NOMO-1 treated with DMSO at 0.1 percent for 48 hours (cell line): ENCODE measurements at regions not wholly inside any gene's neighbourhood (a gene's known extent, or its start where the extent isn't known, plus 50 kb on each side); places are given as distances from the start of the nearest gene placed in this dataset.

ENCODE experiments used
- DNase-seq: peaks from one replicate; lab custom pipeline; 2025; ENCODE audit not compliant: unreplicated experiment; lab: John Stamatoyannopoulos, UW

DNA sequence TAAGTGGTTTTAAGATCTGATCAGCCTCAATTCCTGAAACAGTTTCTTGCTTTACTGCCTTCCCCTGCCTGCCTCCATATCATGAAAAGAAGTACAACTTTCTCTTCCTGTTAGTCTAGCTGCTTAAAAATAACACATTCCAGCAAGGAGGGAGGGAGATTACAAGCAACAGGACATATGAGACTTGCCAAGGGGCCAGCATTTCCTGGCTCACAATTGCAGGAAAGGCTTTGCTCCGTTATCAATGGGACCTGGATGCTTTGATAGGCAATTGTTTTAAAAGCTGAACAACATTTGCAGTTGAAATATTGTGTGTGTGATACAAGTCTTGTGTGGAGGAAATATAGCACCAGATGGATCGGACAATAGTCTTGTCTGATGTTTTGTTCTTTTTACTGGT is 425.0 kb downstream of the FAT4 start:
- DNase-seq, result no peak

DNA sequence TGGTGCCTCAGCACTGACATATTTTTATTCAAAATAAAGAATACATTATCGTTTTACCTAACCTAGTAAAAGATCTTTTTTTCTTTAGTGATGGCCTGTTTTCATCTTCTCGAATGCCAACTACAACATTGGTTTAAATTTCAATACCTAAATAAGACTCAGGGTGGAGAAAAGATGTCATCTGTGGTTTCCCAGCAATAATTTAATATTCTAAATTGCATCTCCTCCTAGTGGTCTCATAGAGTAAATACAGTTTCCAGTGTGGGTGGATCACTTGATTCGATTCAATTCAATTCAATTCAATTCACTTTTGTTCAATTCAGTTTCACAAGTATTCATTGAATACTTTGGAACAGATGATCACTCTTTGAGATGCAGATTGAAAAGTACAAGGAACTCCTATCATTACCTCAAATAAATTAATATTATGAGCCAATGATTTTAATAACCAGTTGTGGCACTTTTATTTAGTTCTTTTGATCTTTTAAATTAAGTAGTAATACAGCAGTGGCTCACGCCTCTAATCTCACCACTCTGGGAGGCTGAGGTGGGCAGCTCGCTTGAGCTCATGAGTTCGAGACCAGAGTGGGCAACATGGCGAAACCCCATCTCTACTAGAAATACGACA is 427.2 kb downstream of the FAT4 start:
- DNase-seq, result no peak

DNA sequence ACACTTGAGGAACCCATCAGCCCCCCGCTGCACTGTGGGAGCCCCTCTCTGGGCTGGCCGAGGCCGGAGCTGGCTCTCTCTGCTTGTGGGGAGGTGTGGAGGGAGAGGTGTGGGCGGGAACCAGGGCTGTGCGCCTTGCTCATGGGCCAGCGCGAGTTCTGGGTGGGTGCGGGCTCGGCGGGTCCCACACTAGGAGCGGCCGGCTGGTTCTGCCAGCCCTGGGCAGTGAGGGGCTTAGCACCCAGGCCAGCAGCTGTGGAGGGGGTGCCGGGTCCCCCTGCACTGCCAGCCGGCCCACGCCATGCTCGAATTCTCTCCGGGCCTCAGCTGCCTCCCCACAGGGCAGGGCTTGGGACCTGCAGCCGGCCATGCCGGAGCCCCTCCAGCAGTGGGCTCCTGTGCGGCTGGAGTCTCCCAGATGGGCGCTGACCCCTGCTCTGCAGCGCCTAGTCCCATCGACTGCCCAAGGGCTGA is 430.2 kb downstream of the FAT4 start:
- DNase-seq, result no peak

DNA sequence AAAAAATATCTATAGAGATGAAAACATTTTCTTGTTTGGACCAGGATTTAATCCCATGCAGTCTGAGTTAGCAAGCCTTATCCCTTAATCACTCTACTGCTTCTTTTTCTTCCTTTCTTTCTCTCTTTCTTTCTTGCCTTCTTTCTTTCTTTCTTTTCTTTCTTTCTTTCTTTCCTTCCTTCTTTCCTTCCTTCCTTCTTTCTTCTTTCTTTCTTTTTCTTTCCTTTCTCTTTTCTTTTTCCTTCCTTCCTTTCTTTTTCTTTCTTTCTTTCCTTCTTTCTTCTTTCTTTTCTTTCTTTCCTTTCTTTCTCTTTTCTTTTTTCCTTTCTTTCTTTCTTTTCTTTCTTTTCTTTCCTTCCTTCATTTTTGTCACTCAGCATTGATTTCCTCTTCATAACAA is 434.6 kb downstream of the FAT4 start:
- DNase-seq, result no peak

DNA sequence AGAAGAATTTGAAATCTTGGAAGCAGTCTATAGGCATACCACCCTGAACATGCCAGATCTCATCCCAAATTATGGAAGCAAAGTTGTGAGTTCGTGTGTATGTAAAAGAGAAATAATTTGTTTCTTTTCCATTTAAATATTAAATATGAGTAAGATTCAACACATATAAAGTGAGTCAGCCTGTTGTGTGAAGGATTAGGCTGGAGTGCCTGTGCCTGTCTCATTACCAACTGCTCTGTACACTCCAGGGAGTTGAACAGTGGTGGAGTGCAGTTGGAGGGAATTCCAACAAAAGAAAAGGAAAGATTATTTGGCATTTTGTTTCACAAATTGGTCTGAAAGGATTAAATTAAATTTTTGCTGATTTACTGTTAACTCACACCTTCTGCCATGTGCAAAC is 435.6 kb downstream of the FAT4 start:
- DNase-seq, result no peak

DNA sequence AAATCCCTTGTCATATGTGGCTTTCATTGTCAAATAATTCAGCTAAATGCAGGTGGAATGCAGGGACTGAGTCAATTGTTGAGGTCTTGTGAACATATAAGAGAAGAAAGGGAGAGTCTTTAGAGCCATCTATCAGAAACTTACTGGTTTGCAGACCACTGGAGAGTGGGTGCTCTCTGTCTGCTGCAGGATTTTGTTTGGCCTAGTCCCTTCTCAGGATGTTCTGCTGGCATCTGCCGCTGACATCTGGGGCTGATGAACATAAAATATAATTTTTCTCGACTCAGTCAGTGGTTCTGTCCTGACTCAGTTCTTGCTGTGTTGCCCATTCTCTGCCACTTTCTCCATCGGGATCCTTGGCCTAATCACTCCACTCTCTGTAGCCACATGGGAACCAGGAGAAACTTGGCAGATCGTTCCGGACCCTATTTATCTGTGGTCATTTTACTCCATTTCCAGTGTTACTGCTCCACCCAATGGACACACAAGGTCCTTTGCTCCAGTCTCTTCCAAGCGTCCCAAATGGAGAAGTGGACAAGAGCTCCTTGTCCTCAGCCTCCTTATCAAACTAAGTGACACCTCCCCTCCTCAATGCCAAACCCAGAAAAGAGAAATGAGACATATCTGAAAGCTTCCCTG is 436.2 kb downstream of the FAT4 start:
- DNase-seq, result no peak

DNA sequence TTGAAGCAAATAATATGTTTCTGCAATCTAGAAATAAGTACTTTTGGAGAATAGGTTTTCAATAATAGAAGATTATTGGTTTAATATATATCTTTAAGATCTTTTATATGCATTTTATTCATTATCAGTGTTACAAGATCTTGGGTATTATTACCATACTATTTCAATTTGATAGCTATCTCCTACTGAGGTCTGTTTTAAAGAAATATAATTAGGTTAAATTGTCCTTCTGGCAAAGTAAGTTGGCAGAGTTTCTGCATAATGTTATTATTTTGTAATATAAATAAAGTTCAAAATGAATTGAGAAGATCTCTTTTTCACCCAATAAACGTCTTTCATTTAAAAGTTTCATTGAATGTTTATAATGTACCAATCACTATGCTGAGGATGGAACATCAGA is 443.7 kb downstream of the FAT4 start:
- no peak for DNase-seq

DNA sequence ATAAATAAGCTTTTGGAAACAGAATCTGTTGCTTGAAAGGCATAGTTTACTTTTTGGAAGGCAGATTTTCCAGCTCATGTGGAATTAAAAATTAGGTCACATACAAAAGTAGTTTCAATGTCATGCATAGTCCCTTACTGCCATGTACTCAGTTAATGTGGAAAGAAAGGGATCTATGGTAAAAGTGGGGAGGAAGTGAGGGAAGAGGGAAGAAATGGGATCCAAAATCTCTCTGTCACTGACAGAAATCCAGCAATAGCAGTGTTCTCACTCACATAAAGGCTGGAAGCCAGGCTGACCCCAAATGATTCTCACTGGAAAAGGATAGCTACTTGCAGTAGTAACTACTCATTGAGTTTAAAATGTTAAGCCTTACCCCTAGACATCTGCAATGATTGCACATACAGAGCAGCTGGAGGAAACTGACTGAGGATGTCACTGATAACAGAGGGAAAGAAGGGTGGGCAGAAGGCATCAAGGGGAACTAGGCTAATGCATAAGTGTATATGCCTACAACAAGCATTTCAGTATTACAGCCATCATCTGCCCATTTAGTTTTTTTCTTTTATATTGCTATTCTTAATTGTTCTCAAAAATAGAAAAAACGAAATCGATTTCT is 445.6 kb downstream of the FAT4 start:
- DNase-seq, result no peak

DNA sequence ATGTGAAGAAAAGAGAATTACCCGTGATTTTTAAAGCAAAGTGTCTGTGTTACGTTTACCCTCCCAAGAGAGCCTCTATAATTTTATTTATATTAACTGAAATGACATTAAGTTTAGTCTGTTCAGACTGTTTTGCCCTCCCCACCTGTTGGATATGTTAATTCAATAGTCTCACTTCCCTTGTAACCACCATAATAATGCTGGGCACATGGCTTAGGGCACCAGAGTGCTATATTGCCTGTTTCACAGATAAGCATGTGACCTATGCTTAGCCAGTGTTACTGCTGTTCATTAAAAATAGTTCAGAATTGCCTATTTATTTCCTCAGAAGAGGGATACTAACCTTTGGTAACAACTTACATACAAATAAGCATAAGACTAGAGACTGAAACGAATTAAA is 446.2 kb downstream of the FAT4 start:
- no peak for DNase-seq

DNA sequence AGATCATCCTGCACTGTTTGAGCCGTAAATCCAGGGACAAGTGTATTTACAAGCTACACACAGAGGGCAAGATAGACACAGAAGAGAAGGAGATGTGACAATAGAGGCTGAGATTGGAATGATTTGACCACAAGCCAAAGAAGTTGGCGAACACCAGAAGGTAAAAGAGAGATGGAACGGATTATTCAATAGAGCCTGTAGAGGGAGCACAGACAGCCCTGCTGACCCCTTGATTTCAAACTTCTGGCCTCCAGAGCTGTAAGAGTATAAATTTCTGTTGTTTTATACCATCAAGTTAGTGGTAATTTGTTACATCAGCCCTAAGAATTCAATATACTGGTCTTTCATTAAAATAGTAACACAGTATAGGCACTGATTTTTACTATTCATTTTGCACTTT is 447.8 kb downstream of the FAT4 start:
- DNase-seq, result no peak

DNA sequence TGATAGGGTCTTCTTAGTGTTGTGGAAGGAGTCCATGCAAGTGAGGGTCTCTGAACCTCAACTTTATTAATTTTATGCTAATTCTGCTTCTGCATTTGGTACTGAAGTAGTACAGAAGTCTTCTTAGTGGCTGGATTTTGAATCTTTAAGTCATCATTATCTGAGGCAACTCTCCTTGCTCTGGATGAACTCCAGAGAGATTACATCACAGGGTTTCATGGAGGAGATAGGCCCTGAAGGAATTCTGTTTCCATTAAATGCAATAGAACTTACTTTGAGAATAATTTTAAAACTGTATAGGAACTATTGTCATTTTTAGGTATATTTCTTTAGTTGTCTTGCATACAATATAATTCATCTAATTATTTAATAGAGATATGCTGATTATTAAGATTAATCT is 451.2 kb downstream of the FAT4 start:
- DNase-seq, result no peak

DNA sequence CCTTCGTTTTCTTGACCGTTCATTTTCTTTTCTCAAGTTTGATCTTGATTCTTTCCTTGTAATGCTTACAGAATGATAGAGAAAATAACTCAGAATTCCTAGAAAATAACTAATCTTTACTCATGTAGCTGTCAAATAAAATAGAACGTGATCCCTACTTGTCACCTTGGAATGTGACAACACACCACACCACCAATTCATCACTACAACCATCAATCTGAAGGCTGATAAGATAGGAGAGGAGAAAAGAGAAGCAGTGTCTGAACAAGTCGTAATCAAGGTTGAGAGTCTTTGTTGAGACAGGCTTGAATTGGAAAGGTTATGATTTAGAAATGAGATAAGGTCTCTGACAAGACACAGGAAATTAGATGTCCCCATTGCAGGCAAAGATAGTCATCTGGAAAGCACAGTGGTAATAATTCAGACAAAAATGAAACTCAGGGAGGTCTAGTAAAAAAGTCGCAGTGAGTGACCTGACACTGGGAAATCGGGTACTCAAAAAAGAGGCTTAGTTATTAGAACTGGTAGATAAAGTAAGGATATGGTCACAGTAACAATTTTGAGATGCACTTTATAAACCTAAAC is 456.2 kb downstream of the FAT4 start:
- no peak for DNase-seq

DNA sequence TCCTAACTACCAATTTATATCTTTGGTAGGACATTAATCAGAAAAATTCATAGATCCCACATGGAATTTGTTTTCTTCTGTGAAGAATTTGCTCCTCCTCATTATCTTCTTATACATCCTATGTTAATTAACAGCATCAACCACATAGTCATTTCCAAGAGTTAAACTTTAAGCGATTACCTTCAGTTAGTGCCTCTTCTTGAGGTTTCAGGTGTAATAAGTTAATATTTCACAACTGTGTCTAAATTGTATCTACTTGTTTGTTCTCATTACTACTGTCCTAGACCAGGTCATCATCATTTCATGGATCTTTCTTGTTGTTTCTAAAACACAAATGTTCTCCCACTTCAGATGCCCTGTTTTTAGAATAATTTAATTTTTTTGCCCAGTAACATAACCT is 457.9 kb downstream of the FAT4 start:
- DNase-seq, result no peak

DNA sequence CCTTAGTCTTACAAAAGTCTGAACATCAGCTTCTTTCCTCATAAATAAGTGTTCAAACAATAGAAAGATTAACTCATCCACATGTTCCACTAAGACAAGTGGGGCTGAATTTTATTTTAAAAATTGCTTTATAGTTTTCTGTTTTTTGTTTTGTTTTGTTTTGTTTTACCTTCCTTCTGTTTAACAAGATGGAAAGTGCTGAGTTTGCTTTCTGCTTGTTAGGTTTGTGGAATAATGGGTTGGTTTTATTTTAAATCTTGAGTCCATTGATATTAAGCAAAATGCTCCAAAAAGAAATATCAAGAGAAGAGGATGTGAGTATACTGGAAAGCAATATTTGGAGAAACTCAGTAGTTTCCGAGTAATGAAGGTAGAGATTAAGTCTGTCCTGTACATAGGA is 458.7 kb downstream of the FAT4 start:
- no peak for DNase-seq

DNA sequence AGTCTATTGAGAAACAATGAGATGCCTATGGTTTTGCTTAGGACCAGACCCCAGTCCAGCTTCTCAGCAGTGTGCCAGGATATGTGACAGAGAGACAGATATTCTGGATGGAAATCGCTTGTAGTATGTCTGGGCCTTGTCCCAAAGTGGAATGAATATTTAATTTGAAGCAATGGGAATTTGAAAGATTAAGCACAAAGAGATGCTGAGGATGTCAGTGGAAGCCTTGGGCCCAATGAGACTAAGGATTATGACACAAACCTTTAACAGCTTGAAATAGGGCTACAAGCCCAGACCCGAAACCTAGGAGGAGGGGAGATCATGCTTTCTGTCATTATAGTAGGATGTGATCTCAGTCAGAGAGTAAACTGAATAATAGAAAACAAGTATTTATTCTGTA is 459.2 kb downstream of the FAT4 start:
- DNase-seq, result no peak

DNA sequence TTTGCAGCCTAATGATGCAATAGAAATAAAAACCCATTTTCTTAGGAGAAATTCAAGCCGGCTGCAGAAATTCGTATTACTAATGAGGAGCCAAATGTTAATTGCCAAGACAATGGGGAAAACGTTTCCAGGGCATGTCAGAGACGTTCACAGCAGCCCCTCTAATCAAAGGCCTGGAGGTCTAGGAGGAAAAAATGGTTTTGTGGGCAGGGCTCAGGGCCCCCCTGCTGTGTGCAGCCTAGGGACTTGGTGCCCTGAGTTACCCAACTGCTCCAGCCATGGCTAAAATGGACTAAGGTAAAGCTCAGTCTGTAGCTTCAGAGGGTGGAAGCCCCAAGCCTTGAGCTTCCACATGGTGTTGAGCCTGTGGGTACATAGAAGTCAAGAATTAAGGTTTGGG is 461.4 kb downstream of the FAT4 start:
- DNase-seq, result no peak

DNA sequence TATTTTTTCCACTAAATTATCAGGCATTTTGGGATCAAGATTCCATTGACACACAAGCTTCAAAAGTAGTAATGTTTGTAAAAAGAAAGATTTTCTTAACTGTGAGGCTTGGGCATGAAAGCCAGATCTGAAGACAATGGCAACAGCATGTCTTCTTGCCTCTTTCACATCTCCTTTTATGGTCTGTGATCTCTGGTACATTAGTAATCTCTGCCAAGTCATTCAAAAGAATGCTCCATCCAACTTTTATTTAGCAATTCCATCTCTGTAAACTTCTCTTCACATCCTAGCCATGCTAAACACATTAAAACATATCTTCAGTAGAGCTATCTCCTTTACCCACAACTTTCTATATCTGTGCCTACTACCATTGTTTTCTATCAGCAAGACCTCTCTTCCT is 465.4 kb downstream of the FAT4 start:
- no peak for DNase-seq

DNA sequence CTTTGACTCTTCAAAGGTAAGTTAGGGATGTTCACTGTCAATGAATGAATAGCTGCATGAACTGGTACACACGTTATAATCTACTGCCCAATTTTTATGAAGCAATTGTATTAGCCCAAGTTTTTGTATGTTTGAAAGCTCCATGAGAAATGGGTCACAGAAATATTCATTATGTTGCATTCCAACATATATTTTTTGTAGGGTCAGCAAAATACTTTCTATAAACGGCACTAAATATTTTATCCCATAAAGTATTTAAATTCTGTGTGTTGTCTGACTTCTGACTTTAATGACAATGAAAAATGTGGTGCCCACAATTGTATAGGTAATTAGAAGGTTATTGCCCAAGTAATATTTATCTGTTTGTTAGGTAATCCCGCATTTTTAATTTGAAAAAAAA is 466.0 kb downstream of the FAT4 start:
- DNase-seq, result no peak

DNA sequence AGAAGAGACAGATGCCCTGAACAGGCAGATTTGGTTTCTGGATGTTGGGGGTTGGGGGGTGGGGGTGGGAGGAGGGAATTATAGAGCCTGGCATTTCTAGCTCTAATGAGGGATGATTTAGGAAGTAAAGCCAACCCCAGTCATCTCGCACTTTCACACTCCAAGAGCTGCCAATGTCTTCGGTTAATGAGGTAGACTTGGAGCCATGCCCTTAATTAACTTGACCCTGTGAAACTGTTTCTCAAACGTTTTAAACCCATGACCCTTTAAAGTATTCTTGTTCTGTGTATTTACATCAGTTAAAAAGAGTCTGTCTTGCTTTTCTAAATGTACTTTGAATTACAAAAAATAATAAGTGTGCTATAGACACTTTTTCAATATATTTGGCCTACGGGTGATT is 466.9 kb downstream of the FAT4 start:
- no peak for DNase-seq

DNA sequence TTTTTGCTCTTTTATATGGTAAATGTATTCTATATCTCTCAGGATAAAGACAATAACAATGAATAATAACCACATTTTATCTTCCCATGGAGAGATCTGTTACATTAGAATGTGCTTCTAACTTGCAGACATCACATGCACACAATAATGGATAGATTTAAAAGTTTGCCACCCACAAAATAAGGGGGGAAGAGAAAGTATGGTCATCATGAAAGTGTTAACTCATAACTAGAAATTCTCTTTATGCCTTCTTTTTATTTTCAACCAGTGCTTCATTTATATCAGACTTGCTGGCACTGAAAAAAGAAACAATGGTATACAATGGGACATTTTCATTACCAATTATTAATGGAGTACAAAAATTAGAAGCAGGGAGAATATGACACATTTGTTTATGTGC is 470.0 kb downstream of the FAT4 start:
- no peak for DNase-seq

DNA sequence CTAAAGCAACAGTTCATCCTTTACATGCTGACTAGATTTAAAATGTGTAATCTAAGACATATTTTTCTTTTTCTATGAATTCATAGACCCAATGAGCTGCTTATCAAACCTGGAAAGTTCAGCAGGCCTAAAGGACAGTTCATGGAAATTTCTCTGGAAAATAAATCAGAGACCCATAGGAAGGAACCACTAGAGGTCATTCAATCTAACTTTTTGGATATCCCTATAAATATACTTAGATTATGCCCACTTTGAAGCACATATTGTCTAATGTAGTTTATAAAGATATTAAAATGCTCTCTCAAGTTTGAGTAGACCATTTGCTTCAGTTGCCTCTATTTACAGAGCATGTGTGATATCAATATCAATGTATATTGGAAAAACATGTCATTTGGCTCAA is 473.0 kb downstream of the FAT4 start:
- no peak for DNase-seq

DNA sequence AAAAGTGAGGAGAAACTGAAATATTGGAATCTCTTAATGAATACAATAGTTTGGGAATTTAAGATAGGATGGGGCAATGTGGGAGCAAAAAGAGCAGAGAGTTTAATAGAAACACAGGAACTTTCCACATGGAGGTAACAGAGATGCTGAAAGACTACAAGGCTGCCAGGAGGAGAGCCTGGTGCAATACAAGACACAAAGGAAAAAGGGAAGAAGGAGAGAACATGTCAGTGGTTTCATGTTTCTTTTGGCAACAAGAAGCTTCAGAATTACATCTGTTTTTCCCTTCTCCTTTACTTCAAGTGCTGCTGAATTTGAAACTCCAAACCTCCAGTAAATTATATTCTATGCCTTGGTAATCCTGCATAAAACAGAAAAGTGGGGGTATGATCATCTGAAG is 474.3 kb downstream of the FAT4 start:
- no peak for DNase-seq
